HCT116 (cell line): ENCODE measurements at regions not wholly inside any gene's neighbourhood (a gene's known extent, or its start where the extent isn't known, plus 50 kb on each side); places are given as distances from the start of the nearest gene placed in this dataset.
"Not testable (repeated sequence)": the region's sequence is repeated elsewhere in the genome, so short reads cannot be mapped to it uniquely, and the experiment has no call there.

Source experiments
- EGR1 ChIP-seq: IDR thresholded peaks from 2 replicates; pipeline ENCODE4 v1.6.1; 2012; ENCODE audit warnings: low read depth
- EZH2phosphoT487 ChIP-seq: fragments of 200-600 bp; IDR thresholded peaks from 2 replicates; pipeline ENCODE4 v1.6.1; 2018; ENCODE audit warnings: antibody characterized with exemption, borderline replicate concordance
- JUND ChIP-seq: IDR thresholded peaks from 2 replicates; pipeline ENCODE4 v1.6.1; 2012
- POLR2A ChIP-seq: IDR thresholded peaks from 2 replicates; pipeline ENCODE4 v1.7.0; 2011; ENCODE audit warnings: borderline replicate concordance; ENCODE audit not compliant: insufficient read depth, insufficient read length; ENCODE audit errors: extremely low read depth
- POLR2AphosphoS5 ChIP-seq: IDR thresholded peaks from 2 replicates; pipeline ENCODE4 v1.6.1; 2011; ENCODE audit warnings: mild to moderate bottlenecking, low read depth, low read length, moderate library complexity
- YY1 ChIP-seq: IDR thresholded peaks from 2 replicates; pipeline ENCODE4 v1.6.1; 2011; ENCODE audit warnings: low read length, low read depth, moderate library complexity, mild to moderate bottlenecking; ENCODE audit not compliant: insufficient replicate concordance; ENCODE audit errors: extremely low read depth
- TF ChIP-seq, protein P1 (sequence below), 3 experiments: fragments of 200-600 bp in 1 of 3; sonication (generic) in 1 of 3; IDR thresholded peaks in 2 of 3; conservative IDR thresholded peaks in 1 of 3; 2 replicates each; pipeline ENCODE4 v1.5.1; 2012 to 2017; ENCODE audit warnings: low read depth in 2 of 3, low read length in 2 of 3, antibody characterized with exemption in 1 of 3, borderline replicate concordance in 1 of 3, control low read depth in 1 of 3, mild to moderate bottlenecking in 1 of 3, mixed read lengths in 1 of 3, mixed run types in 1 of 3, moderate library complexity in 1 of 3; ENCODE audit not compliant: insufficient read depth in 1 of 3
- TF ChIP-seq, protein P2 (sequence below): IDR thresholded peaks from 2 replicates; pipeline ENCODE4 v1.6.1; 2012; ENCODE audit warnings: low read depth

GRCh38 chr6:159626506-159626905 lies 66.5 kb downstream of the SOD2 start:
- not testable (repeated sequence) for TF ChIP-seq POLR2A, EGR1, POLR2AphosphoS5, JUND, YY1, EZH2phosphoT487
- TF ChIP-seq, protein P1, sequence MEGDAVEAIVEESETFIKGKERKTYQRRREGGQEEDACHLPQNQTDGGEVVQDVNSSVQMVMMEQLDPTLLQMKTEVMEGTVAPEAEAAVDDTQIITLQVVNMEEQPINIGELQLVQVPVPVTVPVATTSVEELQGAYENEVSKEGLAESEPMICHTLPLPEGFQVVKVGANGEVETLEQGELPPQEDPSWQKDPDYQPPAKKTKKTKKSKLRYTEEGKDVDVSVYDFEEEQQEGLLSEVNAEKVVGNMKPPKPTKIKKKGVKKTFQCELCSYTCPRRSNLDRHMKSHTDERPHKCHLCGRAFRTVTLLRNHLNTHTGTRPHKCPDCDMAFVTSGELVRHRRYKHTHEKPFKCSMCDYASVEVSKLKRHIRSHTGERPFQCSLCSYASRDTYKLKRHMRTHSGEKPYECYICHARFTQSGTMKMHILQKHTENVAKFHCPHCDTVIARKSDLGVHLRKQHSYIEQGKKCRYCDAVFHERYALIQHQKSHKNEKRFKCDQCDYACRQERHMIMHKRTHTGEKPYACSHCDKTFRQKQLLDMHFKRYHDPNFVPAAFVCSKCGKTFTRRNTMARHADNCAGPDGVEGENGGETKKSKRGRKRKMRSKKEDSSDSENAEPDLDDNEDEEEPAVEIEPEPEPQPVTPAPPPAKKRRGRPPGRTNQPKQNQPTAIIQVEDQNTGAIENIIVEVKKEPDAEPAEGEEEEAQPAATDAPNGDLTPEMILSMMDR (IDR thresholded peaks at IDR 0.05 in 2 of 3, conservative IDR thresholded peaks at IDR 0.05 in 1 of 3; ENCODE audit: borderline replicate concordance in 1 of 3, insufficient read depth in 1 of 3, low read depth in 2 of 3, low read length in 2 of 3): not testable (repeated sequence)
- TF ChIP-seq, protein P2, sequence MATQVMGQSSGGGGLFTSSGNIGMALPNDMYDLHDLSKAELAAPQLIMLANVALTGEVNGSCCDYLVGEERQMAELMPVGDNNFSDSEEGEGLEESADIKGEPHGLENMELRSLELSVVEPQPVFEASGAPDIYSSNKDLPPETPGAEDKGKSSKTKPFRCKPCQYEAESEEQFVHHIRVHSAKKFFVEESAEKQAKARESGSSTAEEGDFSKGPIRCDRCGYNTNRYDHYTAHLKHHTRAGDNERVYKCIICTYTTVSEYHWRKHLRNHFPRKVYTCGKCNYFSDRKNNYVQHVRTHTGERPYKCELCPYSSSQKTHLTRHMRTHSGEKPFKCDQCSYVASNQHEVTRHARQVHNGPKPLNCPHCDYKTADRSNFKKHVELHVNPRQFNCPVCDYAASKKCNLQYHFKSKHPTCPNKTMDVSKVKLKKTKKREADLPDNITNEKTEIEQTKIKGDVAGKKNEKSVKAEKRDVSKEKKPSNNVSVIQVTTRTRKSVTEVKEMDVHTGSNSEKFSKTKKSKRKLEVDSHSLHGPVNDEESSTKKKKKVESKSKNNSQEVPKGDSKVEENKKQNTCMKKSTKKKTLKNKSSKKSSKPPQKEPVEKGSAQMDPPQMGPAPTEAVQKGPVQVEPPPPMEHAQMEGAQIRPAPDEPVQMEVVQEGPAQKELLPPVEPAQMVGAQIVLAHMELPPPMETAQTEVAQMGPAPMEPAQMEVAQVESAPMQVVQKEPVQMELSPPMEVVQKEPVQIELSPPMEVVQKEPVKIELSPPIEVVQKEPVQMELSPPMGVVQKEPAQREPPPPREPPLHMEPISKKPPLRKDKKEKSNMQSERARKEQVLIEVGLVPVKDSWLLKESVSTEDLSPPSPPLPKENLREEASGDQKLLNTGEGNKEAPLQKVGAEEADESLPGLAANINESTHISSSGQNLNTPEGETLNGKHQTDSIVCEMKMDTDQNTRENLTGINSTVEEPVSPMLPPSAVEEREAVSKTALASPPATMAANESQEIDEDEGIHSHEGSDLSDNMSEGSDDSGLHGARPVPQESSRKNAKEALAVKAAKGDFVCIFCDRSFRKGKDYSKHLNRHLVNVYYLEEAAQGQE: not testable (repeated sequence)
